Neural progenitor cell (in vitro differentiated cells): ENCODE measurements at regions not wholly inside any gene's neighbourhood (a gene's known extent, or its start where the extent isn't known, plus 50 kb on each side); places are given as distances from the start of the nearest gene placed in this dataset.
A peak's percentile ranks its signal among the peaks of the same experiment; 100 is the strongest.

Experiments used
- DNase-seq: peaks from one replicate; pipeline ENCODE4 v3.0.0-alpha.2; 2016; ENCODE audit warnings: low spot score
- H2AFZ ChIP-seq: fragments of 200-600 bp; sonication (generic); replicated peaks from 2 replicates; pipeline ENCODE4 v1.6.1; 2016; ENCODE audit warnings: antibody characterized with exemption
- H3F3A ChIP-seq: fragments of 200-600 bp; sonication (generic); 2 replicates; pipeline ENCODE4 v1.6.1; 2016; ENCODE audit warnings: antibody characterized with exemption, low read depth
- H3K27ac ChIP-seq: fragments of 200-600 bp; sonication (generic); 2 replicates; pipeline ENCODE4 v1.5.1; 2016; ENCODE audit warnings: mild to moderate bottlenecking
- H3K27me3 ChIP-seq: fragments of 200-600 bp; sonication (generic); 2 replicates; pipeline ENCODE4 v1.6.1; 2016; ENCODE audit warnings: mild to moderate bottlenecking, moderate library complexity
- H3K36me3 ChIP-seq: fragments of 200-600 bp; sonication (generic); 2 replicates; pipeline ENCODE4 v1.5.1; 2016
- H3K4me1 ChIP-seq: fragments of 200-600 bp; sonication (generic); 2 replicates; pipeline ENCODE4 v1.6.1; 2016; ENCODE audit warnings: mixed run types
- H3K4me2 ChIP-seq: fragments of 200-600 bp; sonication (generic); 2 replicates; pipeline ENCODE4 v1.6.1; 2016
- H3K4me3 ChIP-seq: fragments of 200-600 bp; sonication (generic); 2 replicates; pipeline ENCODE4 v1.5.1; 2016
- H3K79me2 ChIP-seq: fragments of 200-600 bp; sonication (generic); 2 replicates; pipeline ENCODE4 v1.6.1; 2016; ENCODE audit warnings: low read depth
- H3K9ac ChIP-seq: fragments of 200-600 bp; sonication (generic); 2 replicates; pipeline ENCODE4 v1.6.1; 2016
- H3K9me3 ChIP-seq: fragments of 200-600 bp; sonication (generic); 2 replicates; pipeline ENCODE4 v1.5.1; 2016; ENCODE audit warnings: low read depth
- H4K20me1 ChIP-seq: fragments of 200-600 bp; sonication (generic); 2 replicates; pipeline ENCODE4 v1.6.1; 2016; ENCODE audit warnings: low read depth
- H3K27ac Mint-ChIP-seq: 3 replicates; pipeline ENCODE4 v1.8.0; 2021; ENCODE audit warnings: mixed read lengths
- H3K27me3 Mint-ChIP-seq: 2 replicates; pipeline ENCODE4 v1.8.0; 2022; ENCODE audit warnings: low read depth, mild to moderate bottlenecking, inconsistent platforms, moderate library complexity, mixed read lengths; ENCODE audit not compliant: insufficient read depth
- H3K36me3 Mint-ChIP-seq: 3 replicates; pipeline ENCODE4 v1.8.0; 2021; ENCODE audit warnings: mixed read lengths
- H3K4me1 Mint-ChIP-seq: 3 replicates; pipeline ENCODE4 v1.8.0; 2021; ENCODE audit warnings: mixed read lengths
- H3K4me3 Mint-ChIP-seq: 3 replicates; pipeline ENCODE4 v1.8.0; 2021; ENCODE audit warnings: mild to moderate bottlenecking, moderate library complexity, mixed read lengths
- H3K9me3 Mint-ChIP-seq: 3 replicates; pipeline ENCODE4 v1.8.0; 2020; ENCODE audit warnings: mixed read lengths
- CTCF ChIP-seq: fragments of 200-600 bp; sonication (generic); IDR thresholded peaks from 2 replicates; pipeline ENCODE4 v1.5.1; 2017; ENCODE audit warnings: antibody characterized with exemption, mild to moderate bottlenecking
- EZH2 ChIP-seq: fragments of 200-600 bp; sonication (generic); IDR thresholded peaks from 2 replicates; pipeline ENCODE4 v1.6.1; 2017; ENCODE audit warnings: antibody characterized with exemption, mild to moderate bottlenecking, moderate library complexity
- EZH2phosphoT487 ChIP-seq: fragments of 200-600 bp; sonication (generic); IDR thresholded peaks from 2 replicates; pipeline ENCODE4 v1.6.1; 2017; ENCODE audit warnings: antibody characterized with exemption

- TF ChIP-seq EZH2phosphoT487 (no peak), EZH2 (no peak), CTCF (no peak)
- Histone ChIP-seq H3K4me1 (peaks cover 58% of the 10 kb centered on the region), H3K9ac (no peak overlapping the region), H3K4me2 (peak overlapping the region; percentile 67), H3K27me3 (peaks cover 8% of the 10 kb centered on the region), H3K27ac (no peak overlapping the region), H3F3A (peaks cover 28% of the 10 kb centered on the region), H3K36me3 (no peaks in the 10 kb centered on the region), H4K20me1 (no peaks in the 10 kb centered on the region), H3K4me3 (no peak overlapping the region), H3K9me3 (no peaks in the 10 kb centered on the region), H2AFZ (no peak overlapping the region), H3K79me2 (no peaks in the 10 kb centered on the region)
- Mint-ChIP-seq H3K4me3 (peak overlapping the region; percentile 47), H3K9me3 (peaks cover under 1% of the 10 kb centered on the region), H3K27me3 (peaks cover 7% of the 10 kb centered on the region), H3K27ac (peak overlapping the region; percentile 81), H3K36me3 (peaks cover under 1% of the 10 kb centered on the region), H3K4me1 (peaks cover 68% of the 10 kb centered on the region)
- peak; percentile 48 for DNase-seq
These were observed 421.8 kb upstream of the JARID2 start for GRCh38 chr6:14824060-14824459.

- Histone ChIP-seq H4K20me1 (no peaks in the 10 kb centered on the region), H3F3A (peaks cover 28% of the 10 kb centered on the region), H3K4me2 (peak overlapping the region; percentile 67), H3K36me3 (no peaks in the 10 kb centered on the region), H2AFZ (no peak overlapping the region), H3K27me3 (peaks cover 2% of the 10 kb centered on the region), H3K9ac (no peak overlapping the region), H3K9me3 (no peaks in the 10 kb centered on the region), H3K27ac (peak overlapping the region; percentile 65), H3K4me1 (peaks cover 58% of the 10 kb centered on the region), H3K4me3 (no peak overlapping the region), H3K79me2 (no peaks in the 10 kb centered on the region)
- peaks cover 67% of the 10 kb centered on the region for H3K4me1 Mint-ChIP-seq
- peak overlapping the region; percentile 81 for H3K27ac Mint-ChIP-seq
- peaks cover 11% of the 10 kb centered on the region for H3K27me3 Mint-ChIP-seq
- TF ChIP-seq CTCF (no peak), EZH2 (no peak), EZH2phosphoT487 (no peak)
- H3K36me3 Mint-ChIP-seq: no peaks in the 10 kb centered on the region
- no peak overlapping the region for H3K4me3 Mint-ChIP-seq
- DNase-seq: peak; percentile 47
- H3K9me3 Mint-ChIP-seq: peaks cover 2% of the 10 kb centered on the region
These were observed 421.2 kb upstream of the JARID2 start for GRCh38 chr6:14824484-14825275.

GRCh38 chr6:14826456-14826855 lies 419.4 kb upstream of the JARID2 start:
- TF ChIP-seq CTCF (no peak), EZH2 (no peak), EZH2phosphoT487 (no peak)
- Histone ChIP-seq H4K20me1 (no peaks in the 10 kb centered on the region), H2AFZ (no peak overlapping the region), H3K27me3 (no peaks in the 10 kb centered on the region), H3K4me1 (peaks cover 70% of the 10 kb centered on the region), H3K79me2 (no peaks in the 10 kb centered on the region), H3K9me3 (no peaks in the 10 kb centered on the region), H3K4me2 (no peak overlapping the region), H3K27ac (no peak overlapping the region), H3F3A (peaks cover 28% of the 10 kb centered on the region), H3K36me3 (no peaks in the 10 kb centered on the region), H3K4me3 (no peak overlapping the region), H3K9ac (no peak overlapping the region)
- H3K4me1 Mint-ChIP-seq: peaks cover 79% of the 10 kb centered on the region
- no peaks in the 10 kb centered on the region for H3K36me3 Mint-ChIP-seq
- H3K4me3 Mint-ChIP-seq: no peak overlapping the region
- DNase-seq: no peak
- peaks cover 13% of the 10 kb centered on the region for H3K27me3 Mint-ChIP-seq
- H3K9me3 Mint-ChIP-seq: peaks cover 10% of the 10 kb centered on the region
- no peak overlapping the region for H3K27ac Mint-ChIP-seq
